Liver (tissue), 3 donors: ENCODE measurements at regions not wholly inside any gene's neighbourhood (a gene's known extent, or its start where the extent isn't known, plus 50 kb on each side); places are given as distances from the start of the nearest gene placed in this dataset.

ENCODE experiments used
- ATF3 ChIP-seq: IDR thresholded peaks from 2 replicates; pipeline ENCODE4 v1.6.1; 2016; ENCODE audit warnings: antibody characterized with exemption
- FOXA1 ChIP-seq: IDR thresholded peaks from 2 replicates; pipeline ENCODE4 v1.6.1; 2016; ENCODE audit warnings: antibody characterized with exemption
- GABPA ChIP-seq, 2 donors: IDR thresholded peaks in 1 of 2; conservative IDR thresholded peaks in 1 of 2; 2 replicates each; pipeline ENCODE4 v1.6.1; 2016; ENCODE audit warnings: antibody characterized with exemption in 2 of 2, mild to moderate bottlenecking in 1 of 2, moderate library complexity in 1 of 2
- JUND ChIP-seq, 2 donors: IDR thresholded peaks; 2 replicates each; pipeline ENCODE4 v1.6.1; 2016; ENCODE audit warnings: antibody characterized with exemption in 2 of 2
- RAD21 ChIP-seq, 2 donors: IDR thresholded peaks; 2 replicates each; pipeline ENCODE4 v1.6.1; 2016; ENCODE audit warnings: antibody characterized with exemption in 2 of 2, mild to moderate bottlenecking in 2 of 2
- REST ChIP-seq: IDR thresholded peaks from 2 replicates; pipeline ENCODE4 v1.6.1; 2016; ENCODE audit warnings: antibody characterized with exemption, mild to moderate bottlenecking
- RXRA ChIP-seq, 2 donors: IDR thresholded peaks; 2 replicates each; pipeline ENCODE4 v1.6.1; 2017 to 2018; ENCODE audit warnings: antibody characterized with exemption in 2 of 2, mild to moderate bottlenecking in 1 of 2
- SP1 ChIP-seq: IDR thresholded peaks from 2 replicates; pipeline ENCODE4 v1.6.1; 2018; ENCODE audit warnings: antibody characterized with exemption, mild to moderate bottlenecking
- TAF1 ChIP-seq: conservative IDR thresholded peaks from 2 replicates; pipeline ENCODE4 v1.6.1; 2016; ENCODE audit warnings: antibody characterized with exemption, mild to moderate bottlenecking
- YY1 ChIP-seq: IDR thresholded peaks from 2 replicates; pipeline ENCODE4 v1.6.1; 2016; ENCODE audit warnings: antibody characterized with exemption, mild to moderate bottlenecking
- ZBTB33 ChIP-seq: IDR thresholded peaks from 2 replicates; pipeline ENCODE4 v1.6.1; 2016; ENCODE audit warnings: antibody characterized with exemption
- TF ChIP-seq, protein P1 (sequence below): fragments of 150-350 bp; IDR thresholded peaks from 2 replicates; pipeline ENCODE4 v1.5.1; 2017; ENCODE audit warnings: improper control_type of control experiment, low read depth, low read length; ENCODE audit not compliant: missing input control
- donor health status: healthy.
- donor health status: healthy.

DNA sequence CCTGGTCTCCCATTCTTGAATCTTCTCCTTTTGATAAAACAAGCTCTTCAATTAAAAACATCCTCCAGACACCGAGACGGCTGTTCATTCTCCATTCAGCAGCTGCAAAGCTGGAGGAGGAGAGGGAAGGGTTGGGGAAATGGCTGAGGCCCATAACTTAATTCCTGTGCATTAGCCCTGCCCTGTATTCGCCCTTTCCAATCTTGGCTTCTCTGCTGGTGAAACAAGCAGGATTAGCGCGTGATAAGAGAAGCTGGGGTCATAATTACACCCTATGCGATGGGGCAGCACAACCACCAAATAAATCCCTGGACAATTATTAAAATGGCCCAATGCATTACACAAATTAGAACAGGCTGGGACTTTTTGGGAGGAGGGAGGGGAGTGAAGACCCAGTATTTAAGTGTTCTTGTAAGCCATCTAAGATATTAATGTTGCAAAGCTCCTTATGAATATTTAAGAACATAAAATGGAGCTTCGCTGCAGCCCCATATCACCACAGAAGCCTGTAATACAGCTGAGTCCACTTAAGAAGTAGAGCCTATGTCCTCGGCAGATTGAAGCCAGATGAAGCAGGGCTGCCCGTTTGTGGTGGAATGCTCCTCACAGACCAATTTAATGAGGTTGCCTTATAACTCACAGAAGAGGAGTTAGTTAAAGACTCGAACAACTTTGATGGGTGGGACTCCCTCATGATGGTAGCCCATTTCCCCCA is 176.6 kb upstream of the SKOR2 start:
- TF ChIP-seq, protein P1, sequence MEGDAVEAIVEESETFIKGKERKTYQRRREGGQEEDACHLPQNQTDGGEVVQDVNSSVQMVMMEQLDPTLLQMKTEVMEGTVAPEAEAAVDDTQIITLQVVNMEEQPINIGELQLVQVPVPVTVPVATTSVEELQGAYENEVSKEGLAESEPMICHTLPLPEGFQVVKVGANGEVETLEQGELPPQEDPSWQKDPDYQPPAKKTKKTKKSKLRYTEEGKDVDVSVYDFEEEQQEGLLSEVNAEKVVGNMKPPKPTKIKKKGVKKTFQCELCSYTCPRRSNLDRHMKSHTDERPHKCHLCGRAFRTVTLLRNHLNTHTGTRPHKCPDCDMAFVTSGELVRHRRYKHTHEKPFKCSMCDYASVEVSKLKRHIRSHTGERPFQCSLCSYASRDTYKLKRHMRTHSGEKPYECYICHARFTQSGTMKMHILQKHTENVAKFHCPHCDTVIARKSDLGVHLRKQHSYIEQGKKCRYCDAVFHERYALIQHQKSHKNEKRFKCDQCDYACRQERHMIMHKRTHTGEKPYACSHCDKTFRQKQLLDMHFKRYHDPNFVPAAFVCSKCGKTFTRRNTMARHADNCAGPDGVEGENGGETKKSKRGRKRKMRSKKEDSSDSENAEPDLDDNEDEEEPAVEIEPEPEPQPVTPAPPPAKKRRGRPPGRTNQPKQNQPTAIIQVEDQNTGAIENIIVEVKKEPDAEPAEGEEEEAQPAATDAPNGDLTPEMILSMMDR = no peak
- TF ChIP-seq YY1 = no peak
- TF ChIP-seq GABPA (IDR thresholded peaks at IDR 0.05 in 1 of 2, conservative IDR thresholded peaks at IDR 0.05 in 1 of 2) = no peak
- no peak for TF ChIP-seq FOXA1
- no peak for TF ChIP-seq ZBTB33
- TF ChIP-seq ATF3 = no peak
- no peak for TF ChIP-seq TAF1
- TF ChIP-seq RAD21 (IDR thresholded peaks at IDR 0.05) = no peak
- no peak for TF ChIP-seq REST
- TF ChIP-seq SP1 = no peak
- no peak for TF ChIP-seq JUND (IDR thresholded peaks at IDR 0.05)
- no peak for TF ChIP-seq RXRA (IDR thresholded peaks at IDR 0.05)
